Adrenal gland (tissue), 9 donors: ENCODE measurements at regions not wholly inside any gene's neighbourhood (a gene's known extent, or its start where the extent isn't known, plus 50 kb on each side); places are given as distances from the start of the nearest gene placed in this dataset.
A peak's percentile ranks its signal among the peaks of the same experiment; 100 is the strongest.

Experiments used
- DNase-seq, 7 donors: peaks; one replicate each; pipeline ENCODE4 v3.0.0-alpha.2; 2019 to 2020
- H3K27ac ChIP-seq, 5 donors: fragments of 200-600 bp; sonication (generic) in 4 of 5; 1 replicate in 3 of 5; 2 replicates in 2 of 5; pipeline versions ENCODE4 v1.5.1 to v1.8.0; 2016 to 2020; ENCODE audit warnings: mild to moderate bottlenecking in 1 of 5
- H3K27me3 ChIP-seq: fragments of 200-600 bp; 2 replicates; pipeline ENCODE4 v1.8.0; 2021
- H3K36me3 ChIP-seq, 2 donors: fragments of 200-600 bp; replicated peaks in 1 of 2; 1 replicate in 1 of 2; 2 replicates in 1 of 2; pipeline versions ENCODE4 v1.5.1 to v1.8.0; 2018 to 2022
- H3K4me1 ChIP-seq, 2 donors: fragments of 200-600 bp; replicated peaks in 1 of 2; 1 replicate in 1 of 2; 2 replicates in 1 of 2; pipeline versions ENCODE4 v1.5.1 to v1.8.0; 2018 to 2021
- H3K4me3 ChIP-seq, 4 donors: fragments of 200-600 bp; sonication (generic) in 3 of 4; one replicate each; pipeline ENCODE4 v1.5.1; 2016 to 2018
- H3K9me3 ChIP-seq, 3 donors: fragments of 200-600 bp; sonication (generic) in 1 of 3; replicated peaks in 1 of 3; 1 replicate in 2 of 3; 2 replicates in 1 of 3; pipeline versions ENCODE4 v1.5.1 to v1.8.0; 2016 to 2021
- POLR2A ChIP-seq, 2 donors: fragments of 450-650 bp; IDR thresholded peaks; one replicate each; pipeline ENCODE4 v1.6.1; 2017; ENCODE audit warnings: antibody characterized with exemption in 2 of 2, mild to moderate bottlenecking in 2 of 2, moderate library complexity in 1 of 2
- WGBS, 4 donors: extraction: QIAGEN DNeasy Blood & Tissue Kit in 2 of 4; methylation state at CpG; one replicate each; pipeline versions ENCODE4 v1.1.5 to v1.1.7; 2013 to 2017; 5-methylcytosine and 5-hydroxymethylcytosine counted together
- intact Hi-C, 2 donors: fragments of 100-400 bp; cut with DNase I; formaldehyde crosslinking; loops; one replicate each; pipeline versions ENCODE4 v1.14.1 to v1.15.0; 2022 to 2023
- TF ChIP-seq, protein P1 (sequence below), 6 experiments: fragments of 450-650 bp in 4 of 6; fragments of 200-600 bp in 2 of 6; sonication (generic) in 1 of 6; IDR thresholded peaks; 1 replicate in 5 of 6; 2 replicates in 1 of 6; pipeline versions ENCODE4 v1.5.1 to v1.8.0; 2016 to 2021; ENCODE audit warnings: antibody characterized with exemption in 6 of 6, mild to moderate bottlenecking in 2 of 6, moderate library complexity in 1 of 6
- donor health status: healthy with polysubstance abuse.
- donor health status: Bipolar disorder and iron deficiency.
- donor health status: DM: yes; HTN: yes; CAD: no.
- donor health status: DM: no; HTN: no; CAD: no.
- donor health status: DM: no; HTN: no; CAD: no.

DNA sequence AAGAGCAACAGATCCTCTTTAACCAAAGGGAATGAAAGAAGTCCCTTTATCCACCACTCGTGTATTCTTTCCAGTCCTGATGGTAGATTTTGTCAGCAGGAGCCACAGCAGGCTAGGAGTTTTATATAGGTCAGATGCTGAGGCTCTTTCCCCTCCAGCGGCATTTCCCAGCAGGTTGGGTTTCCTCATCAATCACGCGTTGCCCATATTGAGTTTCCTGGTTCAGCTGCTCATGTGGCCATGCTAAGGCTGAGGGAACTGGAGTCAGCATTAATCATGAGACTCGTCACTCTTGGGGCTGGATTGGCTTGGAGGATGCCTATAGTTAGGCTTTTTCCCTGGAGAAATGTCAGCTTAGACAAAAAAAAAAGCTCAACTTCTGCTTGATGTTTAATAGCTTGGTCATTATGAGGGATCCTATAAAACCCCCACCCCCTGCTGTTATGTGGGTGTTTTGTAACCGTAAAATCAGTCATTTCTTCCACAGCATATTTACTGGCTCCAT, 193.4 kb upstream of the GAS1 start:
- Histone ChIP-seq H3K4me3 (no peak overlapping the region), H3K27me3 (no peaks in the 10 kb centered on the region), H3K9me3 (no peaks in the 10 kb centered on the region), H3K36me3 (no peaks in the 10 kb centered on the region), H3K4me1 (no peaks in the 10 kb centered on the region), H3K27ac (no peak overlapping the region)
- no peak for DNase-seq
- no peak for TF ChIP-seq POLR2A (IDR thresholded peaks at IDR 0.05)
- intact Hi-C loops = no loop called here
- WGBS, 4 donors = 81 to 89% (median 87%) methylated on average over 6 of the region's 6 CpGs

DNA sequence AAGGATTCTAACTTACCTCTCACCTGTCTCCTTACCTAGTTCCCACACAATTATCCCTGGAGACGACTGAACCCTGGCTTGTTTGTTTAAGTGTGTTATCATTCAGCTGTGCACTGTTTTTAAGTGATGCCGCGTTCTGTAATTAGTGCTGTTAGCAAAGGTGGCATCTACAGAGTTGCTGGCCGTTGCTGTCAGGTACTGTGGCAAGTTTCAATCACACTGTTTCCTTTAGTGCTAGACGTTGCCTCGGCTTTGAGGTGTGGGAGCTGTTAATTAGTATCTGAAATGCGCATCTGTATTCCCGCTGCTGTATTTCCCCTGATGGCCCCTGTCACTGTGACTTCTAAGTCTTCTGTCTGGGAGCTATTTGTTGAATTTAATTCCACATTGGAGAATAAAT, 193.8 kb upstream of the GAS1 start:
- Histone ChIP-seq H3K4me1 (no peaks in the 10 kb centered on the region), H3K27me3 (no peaks in the 10 kb centered on the region), H3K36me3 (no peaks in the 10 kb centered on the region), H3K9me3 (no peaks in the 10 kb centered on the region), H3K27ac (no peak overlapping the region), H3K4me3 (no peak overlapping the region)
- whole genome bisulfite sequencing, 4 donors = 76 to 89% (median 81%) methylated on average over 8 of the region's 8 CpGs
- no peak for DNase-seq
- no peak for TF ChIP-seq POLR2A (IDR thresholded peaks at IDR 0.05)
- TF ChIP-seq, protein P1, sequence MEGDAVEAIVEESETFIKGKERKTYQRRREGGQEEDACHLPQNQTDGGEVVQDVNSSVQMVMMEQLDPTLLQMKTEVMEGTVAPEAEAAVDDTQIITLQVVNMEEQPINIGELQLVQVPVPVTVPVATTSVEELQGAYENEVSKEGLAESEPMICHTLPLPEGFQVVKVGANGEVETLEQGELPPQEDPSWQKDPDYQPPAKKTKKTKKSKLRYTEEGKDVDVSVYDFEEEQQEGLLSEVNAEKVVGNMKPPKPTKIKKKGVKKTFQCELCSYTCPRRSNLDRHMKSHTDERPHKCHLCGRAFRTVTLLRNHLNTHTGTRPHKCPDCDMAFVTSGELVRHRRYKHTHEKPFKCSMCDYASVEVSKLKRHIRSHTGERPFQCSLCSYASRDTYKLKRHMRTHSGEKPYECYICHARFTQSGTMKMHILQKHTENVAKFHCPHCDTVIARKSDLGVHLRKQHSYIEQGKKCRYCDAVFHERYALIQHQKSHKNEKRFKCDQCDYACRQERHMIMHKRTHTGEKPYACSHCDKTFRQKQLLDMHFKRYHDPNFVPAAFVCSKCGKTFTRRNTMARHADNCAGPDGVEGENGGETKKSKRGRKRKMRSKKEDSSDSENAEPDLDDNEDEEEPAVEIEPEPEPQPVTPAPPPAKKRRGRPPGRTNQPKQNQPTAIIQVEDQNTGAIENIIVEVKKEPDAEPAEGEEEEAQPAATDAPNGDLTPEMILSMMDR (IDR thresholded peaks at IDR 0.05) = no peak
- intact Hi-C loops = no loop called here

DNA sequence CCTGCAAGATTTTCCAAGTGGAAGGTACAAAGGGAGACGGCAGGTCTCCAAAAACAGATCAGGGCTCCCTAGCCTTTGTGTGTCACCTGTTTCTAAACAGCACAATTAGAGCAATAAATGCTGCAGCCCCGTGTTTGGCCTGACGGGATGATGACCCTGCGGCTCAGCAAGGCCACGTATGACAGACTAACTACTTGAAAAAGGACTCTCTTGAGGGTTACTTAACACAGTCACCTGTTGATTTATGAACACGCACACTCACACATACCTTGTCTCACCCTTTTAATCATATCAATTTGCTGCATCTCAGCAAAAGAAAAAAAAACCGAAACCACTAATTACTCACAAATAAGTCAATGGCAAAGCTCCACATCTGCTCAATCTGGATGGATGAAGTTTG, 199.6 kb upstream of the GAS1 start:
- Histone ChIP-seq H3K27me3 (no peaks in the 10 kb centered on the region), H3K9me3 (no peaks in the 10 kb centered on the region), H3K27ac (no peak overlapping the region), H3K4me3 (no peak overlapping the region), H3K36me3 (no peaks in the 10 kb centered on the region), H3K4me1 (peaks cover 4 to 12% of the 10 kb centered on the region in 2 donors)
- no peak for TF ChIP-seq POLR2A (IDR thresholded peaks at IDR 0.05)
- TF ChIP-seq, protein P1 (IDR thresholded peaks at IDR 0.05) = no peak
- intact Hi-C loops = no loop called here
- 71 to 79% (median 74%) methylated on average over 7 of the region's 7 CpGs for WGBS, 4 donors
- no peak for DNase-seq

DNA sequence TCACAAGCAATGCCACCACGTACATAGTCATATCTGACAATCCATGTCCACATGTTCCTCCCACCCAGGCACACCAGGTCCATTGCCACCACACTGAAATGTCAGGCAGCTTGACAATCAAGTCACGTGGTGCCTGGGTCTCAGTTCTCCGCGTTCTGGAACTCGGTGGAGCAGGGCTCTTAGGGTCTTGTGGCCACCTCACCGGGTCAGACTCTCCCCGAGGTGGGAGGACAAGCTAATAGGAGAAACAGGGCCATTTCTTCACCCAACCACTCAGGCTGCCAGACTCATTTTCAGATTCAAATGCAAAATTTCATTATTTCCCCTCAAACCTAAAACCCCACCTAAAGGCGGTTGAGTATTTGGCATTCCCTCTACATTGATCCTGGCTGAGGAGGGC, 200.5 kb upstream of the GAS1 start:
- Histone ChIP-seq H3K27ac (peak overlapping the region in 4 of 5 donors; percentile 18 to 83 (median 62)), H3K9me3 (no peaks in the 10 kb centered on the region), H3K27me3 (no peaks in the 10 kb centered on the region), H3K4me1 (peaks cover 4 to 12% of the 10 kb centered on the region in 2 donors), H3K36me3 (no peaks in the 10 kb centered on the region), H3K4me3 (peak overlapping the region in 1 of 4 donors; percentile 35)
- DNase-seq = no peak
- WGBS, 4 donors = 87 to 95% (median 92%) methylated on average over 8 of the region's 8 CpGs
- intact Hi-C loops = no loop called here
- TF ChIP-seq, protein P1 (IDR thresholded peaks at IDR 0.05) = no peak
- no peak for TF ChIP-seq POLR2A (IDR thresholded peaks at IDR 0.05)
